ENCODE measurements at regions not wholly inside any gene's neighbourhood (a gene's known extent, or its start where the extent isn't known, plus 50 kb on each side); places are given as distances from the start of the nearest gene placed in this dataset.

- no peak for TF ChIP-seq POLR2A (IDR thresholded peaks at IDR 0.05)
- no peak for TF ChIP-seq CTCF (IDR thresholded peaks at IDR 0.05)
Observed at GRCh38 chr2:107148055-107148454, 262.1 kb upstream of the ST6GAL2 start.

Measured in uterus (tissue), 2 donors.